Cardiac fibroblast (primary cell): ENCODE measurements at regions not wholly inside any gene's neighbourhood (a gene's known extent, or its start where the extent isn't known, plus 50 kb on each side); places are given as distances from the start of the nearest gene placed in this dataset.
A peak's percentile ranks its signal among the peaks of the same experiment; 100 is the strongest.

ENCODE experiments used
- DNase-seq, 2 donors: peaks; one replicate each; pipeline versions ENCODE4 v3.0.0 to v3.0.0-alpha.2; 2010; ENCODE audit warnings: low read depth in 2 of 2
- H3K4me3 ChIP-seq, 2 donors: replicated peaks in 1 of 2; 1 replicate in 1 of 2; 2 replicates in 1 of 2; pipeline ENCODE4 v1.5.1; 2011; ENCODE audit warnings: low read depth in 2 of 2, low read length in 2 of 2, mild to moderate bottlenecking in 2 of 2, moderate library complexity in 1 of 2
- CTCF ChIP-seq: IDR thresholded peaks from one replicate; pipeline ENCODE4 v1.5.1; 2011; ENCODE audit warnings: low read depth, mild to moderate bottlenecking, low read length, inconsistent platforms

GRCh38 chr4:41857226-41857641 lies 78.0 kb upstream of the TMEM33 start:
- no peak overlapping the region for H3K4me3 ChIP-seq
- no peak for DNase-seq
- TF ChIP-seq CTCF, result no peak

- no peak for TF ChIP-seq CTCF
- no peak overlapping the region for H3K4me3 ChIP-seq
- no peak for DNase-seq
Observed at GRCh38 chr4:41856797-41857196, 78.4 kb upstream of the TMEM33 start.

GRCh38 chr4:41853973-41854372 lies 81.3 kb upstream of the TMEM33 start:
- no peak for DNase-seq
- peak; percentile 8 for TF ChIP-seq CTCF
- H3K4me3 ChIP-seq, result no peak overlapping the region

GRCh38 chr4:41852229-41852628 lies 83.0 kb upstream of the TMEM33 start:
- TF ChIP-seq CTCF, result no peak
- DNase-seq, result no peak
- H3K4me3 ChIP-seq, result no peak overlapping the region

GRCh38 chr4:41851621-41852020 lies 83.6 kb upstream of the TMEM33 start:
- no peak for TF ChIP-seq CTCF
- no peak for DNase-seq
- H3K4me3 ChIP-seq, result no peak overlapping the region

GRCh38 chr4:41844327-41844726 lies 90.9 kb upstream of the TMEM33 start:
- no peak overlapping the region for H3K4me3 ChIP-seq
- DNase-seq, result no peak
- TF ChIP-seq CTCF, result no peak
